Non-pigmented ciliary epithelial cell (primary cell): ENCODE measurements at regions not wholly inside any gene's neighbourhood (a gene's known extent, or its start where the extent isn't known, plus 50 kb on each side); places are given as distances from the start of the nearest gene placed in this dataset.

ENCODE experiments used
- DNase-seq: peaks from one replicate; pipeline ENCODE4 v3.0.0-alpha.2; 2010; ENCODE audit warnings: low read depth

GRCh38 chr1:81330111-81330510 is 470.6 kb upstream of the ADGRL2 start:
- no peak for DNase-seq

GRCh38 chr1:81329041-81329440 is 471.7 kb upstream of the ADGRL2 start:
- no peak for DNase-seq

- DNase-seq: no peak
These were observed 473.0 kb upstream of the ADGRL2 start for GRCh38 chr1:81327743-81328142.

DNA sequence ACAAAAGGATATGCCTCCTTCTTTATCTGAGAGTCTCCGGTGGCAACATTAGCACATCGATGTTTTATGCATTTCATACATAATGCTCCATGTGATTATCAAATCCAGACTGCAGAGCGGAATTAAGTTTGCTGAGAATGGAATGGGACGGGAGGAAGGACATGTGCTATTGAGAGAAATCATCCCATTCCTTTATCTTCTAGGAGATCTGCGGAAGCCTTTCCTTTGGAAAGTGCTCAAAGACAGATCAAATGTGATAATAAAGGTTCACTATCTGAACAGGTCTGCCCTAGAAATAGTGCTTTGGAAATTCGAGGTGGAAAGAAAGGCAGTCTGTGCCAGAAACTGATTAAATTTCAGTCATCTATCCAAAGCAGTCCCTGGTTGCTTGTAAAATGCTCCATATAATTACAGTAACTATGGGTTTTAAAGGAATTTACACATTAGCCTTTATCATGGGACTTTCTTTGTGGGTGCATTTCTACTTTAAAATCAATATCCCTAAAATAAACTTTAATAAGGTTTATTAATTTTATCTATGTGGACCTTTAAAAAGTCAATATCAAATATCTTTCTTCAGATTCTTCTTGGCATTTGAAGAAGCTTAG is 473.5 kb upstream of the ADGRL2 start:
- DNase-seq: no peak

- DNase-seq: no peak
These were observed 474.5 kb upstream of the ADGRL2 start for GRCh38 chr1:81326212-81326611.

GRCh38 chr1:81325397-81325796 is 475.3 kb upstream of the ADGRL2 start:
- DNase-seq: no peak

GRCh38 chr1:81323862-81324261 is 476.9 kb upstream of the ADGRL2 start:
- no peak for DNase-seq

- no peak for DNase-seq
These were observed 483.5 kb upstream of the ADGRL2 start for GRCh38 chr1:81317191-81317590.

GRCh38 chr1:81314513-81315233 is 486.1 kb upstream of the ADGRL2 start:
- no peak for DNase-seq

DNA sequence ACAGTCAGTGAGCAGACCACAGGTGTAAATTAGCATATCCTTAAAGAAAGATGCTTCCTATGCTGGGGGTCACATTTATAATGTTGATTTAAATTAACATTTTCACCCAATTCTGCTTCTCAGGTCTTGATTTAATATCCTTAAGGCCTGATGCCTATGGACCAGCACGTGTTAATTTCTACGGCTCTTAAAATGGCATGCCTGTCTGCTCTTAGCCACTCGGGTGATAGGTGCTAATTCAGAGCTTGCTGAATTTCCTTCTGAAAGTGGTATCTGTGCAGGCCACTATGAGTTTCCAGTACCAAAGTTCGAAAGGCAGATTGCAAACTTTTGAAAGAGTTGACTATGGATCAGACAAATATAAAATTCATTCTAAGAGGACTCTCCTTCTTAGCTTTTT is 487.4 kb upstream of the ADGRL2 start:
- no peak for DNase-seq

DNA sequence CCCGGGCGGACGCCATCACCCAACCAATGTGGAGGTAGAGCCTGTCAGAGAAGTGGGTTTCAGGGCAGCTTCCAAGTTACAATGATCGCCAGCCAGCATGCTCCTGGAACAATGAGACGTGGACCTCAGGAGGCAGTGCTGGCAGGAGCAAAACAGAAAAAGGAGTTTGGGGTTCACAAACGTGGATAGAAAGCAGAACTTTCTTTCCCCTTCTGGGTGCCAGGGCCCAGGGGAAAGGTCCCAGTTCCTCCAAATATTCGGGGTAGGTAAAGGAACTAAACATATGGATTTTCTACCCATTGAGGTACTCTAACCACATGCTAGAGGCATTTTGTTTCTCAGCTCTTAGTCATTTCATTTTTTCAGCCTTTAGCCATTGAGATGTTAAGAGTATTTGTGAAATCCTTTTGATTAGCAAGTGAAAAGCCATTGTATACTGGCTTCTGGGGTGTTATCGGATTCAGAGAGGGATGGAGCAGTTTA is 488.4 kb upstream of the ADGRL2 start:
- DNase-seq: no peak

- no peak for DNase-seq
These were observed 490.5 kb upstream of the ADGRL2 start for GRCh38 chr1:81310250-81310649.

GRCh38 chr1:81308191-81308590 is 492.5 kb upstream of the ADGRL2 start:
- DNase-seq: no peak

GRCh38 chr1:81307786-81308185 is 492.9 kb upstream of the ADGRL2 start:
- DNase-seq: no peak

GRCh38 chr1:81305997-81306452 is 494.7 kb upstream of the ADGRL2 start:
- DNase-seq: peak; percentile 9

DNA sequence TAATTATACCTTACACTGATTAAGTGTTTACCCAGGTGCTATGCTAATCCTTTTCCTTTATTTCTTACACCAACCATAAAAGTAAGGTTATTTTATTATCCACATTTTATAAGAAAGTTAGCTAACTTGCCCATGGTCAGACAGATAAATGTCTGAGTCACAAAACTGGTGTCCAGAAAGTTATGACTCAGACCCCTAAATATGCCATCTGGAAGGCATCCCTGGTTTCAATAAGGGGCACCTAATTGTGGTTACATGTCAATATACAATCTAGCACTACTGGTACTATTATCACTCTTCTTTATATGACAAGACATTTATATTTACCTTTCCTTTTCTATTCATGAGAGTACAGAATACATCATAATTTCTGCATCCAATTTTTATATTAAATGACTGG is 496.5 kb upstream of the ADGRL2 start:
- peak; percentile 26 for DNase-seq

GRCh38 chr1:81299892-81300291 is 500.8 kb upstream of the ADGRL2 start:
- no peak for DNase-seq

GRCh38 chr1:81298266-81298665 is 502.5 kb upstream of the ADGRL2 start:
- no peak for DNase-seq

DNA sequence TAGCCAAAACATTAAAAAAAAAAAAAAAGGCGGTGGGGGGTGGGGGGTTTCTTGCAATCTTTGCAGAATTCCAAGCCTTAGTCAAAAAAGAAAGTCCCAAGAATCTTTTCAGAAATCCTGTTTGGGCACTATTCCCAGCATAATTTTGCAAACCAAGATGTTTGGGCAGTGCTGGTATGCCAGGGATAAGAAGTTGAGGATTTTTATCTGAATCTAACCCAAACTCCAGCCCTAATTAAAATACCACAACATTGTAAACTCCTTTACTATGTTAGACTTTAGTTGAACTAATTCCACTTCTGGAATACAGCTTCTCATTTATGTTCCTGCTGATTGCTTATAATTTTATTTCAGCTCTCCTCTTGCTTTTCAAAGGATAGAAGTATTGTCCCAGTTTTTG is 504.1 kb upstream of the ADGRL2 start:
- DNase-seq: no peak

GRCh38 chr1:81290326-81290725 is 510.4 kb upstream of the ADGRL2 start:
- DNase-seq: no peak

- DNase-seq: no peak
These were observed 512.0 kb upstream of the ADGRL2 start for GRCh38 chr1:81288689-81289088.

GRCh38 chr1:81287411-81288080 is 513.2 kb upstream of the ADGRL2 start:
- no peak for DNase-seq

DNA sequence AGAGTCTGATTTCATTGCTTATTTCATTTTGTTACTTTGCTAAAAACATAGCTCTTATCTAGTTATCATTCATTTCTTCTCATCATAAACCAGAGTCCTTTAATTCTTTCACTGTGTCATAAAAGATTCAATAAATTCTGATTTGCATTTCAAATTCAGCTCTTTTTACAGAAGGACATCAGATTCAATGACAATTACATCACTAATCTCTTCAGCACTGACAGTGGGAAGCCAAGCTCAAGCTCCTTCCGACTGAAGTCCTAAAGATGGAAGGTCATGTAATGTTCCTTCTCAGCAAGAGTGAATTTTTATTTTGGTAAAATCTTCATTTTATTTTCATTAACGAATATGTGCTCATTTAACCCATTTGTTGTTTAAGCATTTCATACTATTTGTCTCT is 530.7 kb upstream of the ADGRL2 start:
- DNase-seq: no peak
